GM12878 (cell line): ENCODE measurements at regions not wholly inside any gene's neighbourhood (a gene's known extent, or its start where the extent isn't known, plus 50 kb on each side); places are given as distances from the start of the nearest gene placed in this dataset.

ENCODE experiments used
- BRCA1 ChIP-seq: IDR thresholded peaks from 2 replicates; pipeline ENCODE4 v1.6.1; 2011; ENCODE audit warnings: low read depth, low read length, improper control_type of control experiment
- CTCF ChIP-seq, 3 experiments: IDR thresholded peaks in 2 of 3; conservative IDR thresholded peaks in 1 of 3; 2 replicates each; pipeline ENCODE4 v1.5.1; 2011; ENCODE audit warnings: low read depth in 3 of 3, low read length in 3 of 3, mild to moderate bottlenecking in 3 of 3, control low read depth in 2 of 3, moderate library complexity in 2 of 3, inconsistent platforms in 1 of 3, mixed read lengths in 1 of 3; ENCODE audit not compliant: control insufficient read depth in 2 of 3, insufficient read depth in 1 of 3; ENCODE audit errors: extremely low read depth in 1 of 3
- EZH2 ChIP-seq: IDR thresholded peaks from 2 replicates; pipeline ENCODE4 v1.6.1; 2012; ENCODE audit warnings: low read depth, mild to moderate bottlenecking, control low read depth, inconsistent platforms, low read length, borderline replicate concordance; ENCODE audit not compliant: control insufficient read depth
- JUNB ChIP-seq: IDR thresholded peaks from 2 replicates; pipeline ENCODE4 v1.6.1; 2016; ENCODE audit warnings: antibody characterized with exemption, mild to moderate bottlenecking
- RFX5 ChIP-seq: IDR thresholded peaks from 2 replicates; pipeline ENCODE4 v1.6.1; 2011; ENCODE audit warnings: low read depth, low read length, improper control_type of control experiment
- SUPT20H ChIP-seq: IDR thresholded peaks from 2 replicates; pipeline ENCODE4 v1.6.1; 2011; ENCODE audit warnings: low read depth, mild to moderate bottlenecking, low read length, moderate library complexity, borderline replicate concordance; ENCODE audit not compliant: control insufficient read depth
- YY1 ChIP-seq: IDR thresholded peaks from 2 replicates; pipeline ENCODE4 v1.6.1; 2011; ENCODE audit warnings: low read depth, mild to moderate bottlenecking, low read length

GRCh38 chr9:11713077-11713476 is 980.1 kb upstream of the TYRP1 start:
- TF ChIP-seq YY1 (no peak), EZH2 (no peak), JUNB (no peak), RFX5 (no peak), SUPT20H (no peak), CTCF (IDR thresholded peaks at IDR 0.05 in 2 of 3, conservative IDR thresholded peaks at IDR 0.05 in 1 of 3; ENCODE audit: control insufficient read depth in 2 of 3, extremely low read depth in 1 of 3, insufficient read depth in 1 of 3, low read depth in 3 of 3, low read length in 3 of 3) (no peak), BRCA1 (no peak)
